ENCODE measurements at regions not wholly inside any gene's neighbourhood (a gene's known extent, or its start where the extent isn't known, plus 50 kb on each side); places are given as distances from the start of the nearest gene placed in this dataset.

DNA sequence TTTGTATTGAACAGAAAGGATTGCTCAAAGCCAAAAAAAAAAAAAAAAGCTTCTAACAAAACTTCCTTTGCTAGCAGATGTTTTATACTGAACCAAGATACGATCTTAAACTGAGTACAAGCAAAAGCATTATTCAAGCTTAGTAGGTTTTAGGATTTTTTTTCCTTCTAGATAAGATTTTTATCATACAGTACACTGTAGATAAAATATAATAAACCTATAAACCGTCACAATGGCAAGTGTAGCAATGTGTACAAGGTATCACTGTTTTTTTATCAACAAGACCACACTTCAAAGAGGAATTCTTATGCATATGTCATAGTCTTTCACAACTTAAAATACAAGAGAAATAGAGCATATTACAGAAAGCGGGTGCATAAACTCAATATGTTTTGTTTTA lies 56.5 kb upstream of the TRPM3 start:
- TF ChIP-seq, protein P1, sequence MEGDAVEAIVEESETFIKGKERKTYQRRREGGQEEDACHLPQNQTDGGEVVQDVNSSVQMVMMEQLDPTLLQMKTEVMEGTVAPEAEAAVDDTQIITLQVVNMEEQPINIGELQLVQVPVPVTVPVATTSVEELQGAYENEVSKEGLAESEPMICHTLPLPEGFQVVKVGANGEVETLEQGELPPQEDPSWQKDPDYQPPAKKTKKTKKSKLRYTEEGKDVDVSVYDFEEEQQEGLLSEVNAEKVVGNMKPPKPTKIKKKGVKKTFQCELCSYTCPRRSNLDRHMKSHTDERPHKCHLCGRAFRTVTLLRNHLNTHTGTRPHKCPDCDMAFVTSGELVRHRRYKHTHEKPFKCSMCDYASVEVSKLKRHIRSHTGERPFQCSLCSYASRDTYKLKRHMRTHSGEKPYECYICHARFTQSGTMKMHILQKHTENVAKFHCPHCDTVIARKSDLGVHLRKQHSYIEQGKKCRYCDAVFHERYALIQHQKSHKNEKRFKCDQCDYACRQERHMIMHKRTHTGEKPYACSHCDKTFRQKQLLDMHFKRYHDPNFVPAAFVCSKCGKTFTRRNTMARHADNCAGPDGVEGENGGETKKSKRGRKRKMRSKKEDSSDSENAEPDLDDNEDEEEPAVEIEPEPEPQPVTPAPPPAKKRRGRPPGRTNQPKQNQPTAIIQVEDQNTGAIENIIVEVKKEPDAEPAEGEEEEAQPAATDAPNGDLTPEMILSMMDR (IDR thresholded peaks at IDR 0.05; ENCODE audit: low read depth, low read length), result no peak
- no peak for DNase-seq (ENCODE audit: extremely low read depth, low read depth)

DNA sequence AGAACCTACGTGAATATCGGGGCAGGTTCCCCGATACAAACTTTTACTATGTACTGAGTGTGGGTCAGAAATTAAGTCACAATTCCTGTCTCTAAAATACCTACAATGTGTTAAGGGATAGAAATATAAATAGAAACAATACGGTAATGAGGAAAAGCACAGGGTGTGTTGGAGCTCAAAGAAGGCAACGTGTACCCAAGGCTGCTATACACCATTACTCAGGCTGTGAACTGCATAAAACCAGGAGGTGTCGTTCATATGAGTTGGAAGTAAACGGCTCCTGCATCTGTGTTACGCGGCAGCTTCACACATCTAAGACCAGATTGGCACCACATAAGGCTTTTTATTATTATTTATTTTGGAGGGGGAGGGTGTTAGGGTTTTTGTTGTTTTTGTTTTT lies 50.1 kb upstream of the TRPM3 start:
- no peak for DNase-seq (ENCODE audit: extremely low read depth, low read depth)

More for the DNA sequence above, 50.1 kb upstream of the TRPM3 start:
- TF ChIP-seq, protein P1 (IDR thresholded peaks at IDR 0.05; ENCODE audit: low read depth, low read length), result no peak

Measured in AG09319 (cell line).